Neural cell (in vitro differentiated cells): ENCODE measurements at regions not wholly inside any gene's neighbourhood (a gene's known extent, or its start where the extent isn't known, plus 50 kb on each side); places are given as distances from the start of the nearest gene placed in this dataset.

Experiments used
- H2AFZ ChIP-seq: fragments of 200-600, 300-800 bp; sonication (generic), shearing (Covaris generic); 2 replicates; pipeline ENCODE4 v1.6.0; 2014; ENCODE audit warnings: low read depth, mild to moderate bottlenecking, antibody characterized with exemption, low read length, moderate library complexity
- H3F3A ChIP-seq: fragments of 200-600 bp; shearing (Covaris generic); 2 replicates; pipeline ENCODE4 v1.6.1; 2016; ENCODE audit warnings: mild to moderate bottlenecking, moderate library complexity, mixed read lengths, antibody characterized with exemption, low read length; ENCODE audit not compliant: insufficient read depth, poor library complexity, severe bottlenecking
- H3K27ac ChIP-seq: fragments of 200-600, 300-800 bp; sonication (generic), shearing (Covaris generic); 2 replicates; pipeline ENCODE4 v1.5.1; 2014; ENCODE audit warnings: mild to moderate bottlenecking, low read length, moderate library complexity
- H3K27me3 ChIP-seq: fragments of 300-800, 200-600 bp; sonication (generic), shearing (Covaris generic); 2 replicates; pipeline ENCODE4 v1.6.0; 2014; ENCODE audit warnings: mild to moderate bottlenecking, low read depth, low read length, moderate library complexity; ENCODE audit not compliant: insufficient read depth
- H3K36me3 ChIP-seq: fragments of 300-800, 200-600 bp; sonication (generic), shearing (Covaris generic); 2 replicates; pipeline ENCODE4 v1.5.1; 2014; ENCODE audit warnings: mild to moderate bottlenecking, antibody characterized with exemption, low read length, moderate library complexity; ENCODE audit not compliant: insufficient read depth
- H3K4me2 ChIP-seq: fragments of 300-800, 200-600 bp; sonication (generic), shearing (Covaris generic); 2 replicates; pipeline ENCODE4 v1.6.0; 2014; ENCODE audit warnings: mild to moderate bottlenecking, low read length
- H3K4me3 ChIP-seq: fragments of 300-800, 200-600 bp; sonication (generic), shearing (Covaris generic); 2 replicates; pipeline ENCODE4 v1.5.1; 2014; ENCODE audit warnings: mild to moderate bottlenecking, low read length, moderate library complexity
- H3K79me2 ChIP-seq: fragments of 200-600 bp; shearing (Covaris generic); replicated peaks from 2 replicates; pipeline ENCODE4 v1.6.0; 2014; ENCODE audit warnings: mild to moderate bottlenecking, low read length, moderate library complexity; ENCODE audit not compliant: insufficient read depth
- H3K9ac ChIP-seq: fragments of 300-800, 200-600 bp; sonication (generic), shearing (Covaris generic); 2 replicates; pipeline ENCODE4 v1.6.1; 2016; ENCODE audit warnings: mild to moderate bottlenecking, low read length, mixed read lengths
- H3K9me2 ChIP-seq: fragments of 200-600 bp; shearing (Covaris generic); 2 replicates; pipeline ENCODE4 v1.6.1; 2016; ENCODE audit warnings: mild to moderate bottlenecking, low read length, mixed read lengths; ENCODE audit not compliant: insufficient read depth
- H3K9me3 ChIP-seq: fragments of 200-600, 300-800 bp; sonication (generic), shearing (Covaris generic); 2 replicates; pipeline ENCODE4 v1.6.1; 2016; ENCODE audit warnings: mild to moderate bottlenecking, mixed run types, low read length, moderate library complexity, mixed read lengths
- H4K20me1 ChIP-seq: fragments of 200-600 bp; shearing (Covaris generic); 2 replicates; pipeline ENCODE4 v1.6.1; 2016; ENCODE audit warnings: mild to moderate bottlenecking, mixed run types; ENCODE audit not compliant: insufficient read depth
- EP300 ChIP-seq: fragments of 450-650 bp; conservative IDR thresholded peaks from 2 replicates; pipeline ENCODE4 v1.6.1; 2014; ENCODE audit warnings: antibody characterized with exemption, mild to moderate bottlenecking, moderate library complexity; ENCODE audit not compliant: poor library complexity, severe bottlenecking
- EZH2 ChIP-seq: fragments of 200-600, 300-800 bp; shearing (Covaris generic), sonication (generic); IDR thresholded peaks from 2 replicates; pipeline ENCODE4 v1.6.1; 2014; ENCODE audit warnings: antibody characterized with exemption, low read length, borderline replicate concordance, mild to moderate bottlenecking; ENCODE audit not compliant: insufficient read depth, poor library complexity, severe bottlenecking
- MXI1 ChIP-seq: fragments of 450-650 bp; conservative IDR thresholded peaks from 2 replicates; pipeline ENCODE4 v1.6.1; 2014; ENCODE audit warnings: antibody characterized with exemption, mild to moderate bottlenecking; ENCODE audit not compliant: poor library complexity, severe bottlenecking
- POLR2AphosphoS5 ChIP-seq: IDR thresholded peaks from 2 replicates; pipeline ENCODE4 v1.6.1; 2012
- RAD21 ChIP-seq: fragments of 450-650 bp; conservative IDR thresholded peaks from 2 replicates; pipeline ENCODE4 v1.6.1; 2014; ENCODE audit warnings: antibody characterized with exemption, mild to moderate bottlenecking, moderate library complexity
- SMC3 ChIP-seq: fragments of 450-650 bp; conservative IDR thresholded peaks from 2 replicates; pipeline ENCODE4 v1.6.1; 2014; ENCODE audit warnings: antibody characterized with exemption, mild to moderate bottlenecking, moderate library complexity; ENCODE audit not compliant: poor library complexity
- TAF1 ChIP-seq: IDR thresholded peaks from 2 replicates; pipeline ENCODE4 v1.6.1; 2012; ENCODE audit warnings: low read depth
- TF ChIP-seq, protein P1 (sequence below): fragments of 450-650 bp; IDR thresholded peaks from 2 replicates; pipeline ENCODE4 v1.5.1; 2014; ENCODE audit warnings: antibody characterized with exemption, mild to moderate bottlenecking, moderate library complexity; ENCODE audit not compliant: poor library complexity, severe bottlenecking
- TF ChIP-seq, protein P2 (sequence below): IDR thresholded peaks from 2 replicates; pipeline ENCODE4 v1.6.1; 2012; ENCODE audit warnings: borderline replicate concordance

- H3F3A ChIP-seq, result no peaks in the 10 kb centered on the region
- TF ChIP-seq, protein P1, sequence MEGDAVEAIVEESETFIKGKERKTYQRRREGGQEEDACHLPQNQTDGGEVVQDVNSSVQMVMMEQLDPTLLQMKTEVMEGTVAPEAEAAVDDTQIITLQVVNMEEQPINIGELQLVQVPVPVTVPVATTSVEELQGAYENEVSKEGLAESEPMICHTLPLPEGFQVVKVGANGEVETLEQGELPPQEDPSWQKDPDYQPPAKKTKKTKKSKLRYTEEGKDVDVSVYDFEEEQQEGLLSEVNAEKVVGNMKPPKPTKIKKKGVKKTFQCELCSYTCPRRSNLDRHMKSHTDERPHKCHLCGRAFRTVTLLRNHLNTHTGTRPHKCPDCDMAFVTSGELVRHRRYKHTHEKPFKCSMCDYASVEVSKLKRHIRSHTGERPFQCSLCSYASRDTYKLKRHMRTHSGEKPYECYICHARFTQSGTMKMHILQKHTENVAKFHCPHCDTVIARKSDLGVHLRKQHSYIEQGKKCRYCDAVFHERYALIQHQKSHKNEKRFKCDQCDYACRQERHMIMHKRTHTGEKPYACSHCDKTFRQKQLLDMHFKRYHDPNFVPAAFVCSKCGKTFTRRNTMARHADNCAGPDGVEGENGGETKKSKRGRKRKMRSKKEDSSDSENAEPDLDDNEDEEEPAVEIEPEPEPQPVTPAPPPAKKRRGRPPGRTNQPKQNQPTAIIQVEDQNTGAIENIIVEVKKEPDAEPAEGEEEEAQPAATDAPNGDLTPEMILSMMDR, result no peak
- TF ChIP-seq MXI1 (no peak), TAF1 (no peak)
- no peaks in the 10 kb centered on the region for H3K36me3 ChIP-seq
- H3K4me3 ChIP-seq, result no peak overlapping the region
- H4K20me1 ChIP-seq, result no peaks in the 10 kb centered on the region
- H3K9me2 ChIP-seq, result no peaks in the 10 kb centered on the region
- H3K9ac ChIP-seq, result no peak overlapping the region
- H3K27me3 ChIP-seq, result no peaks in the 10 kb centered on the region
- H2AFZ ChIP-seq, result no peak overlapping the region
- no peak overlapping the region for H3K4me2 ChIP-seq
- H3K27ac ChIP-seq, result no peak overlapping the region
- H3K9me3 ChIP-seq, result no peaks in the 10 kb centered on the region
- no peaks in the 10 kb centered on the region for H3K79me2 ChIP-seq
Measured at GRCh38 chr17:51434434-51435170, 174.3 kb downstream of the UTP18 start.

GRCh38 chr17:51435171-51435552 lies 174.8 kb downstream of the UTP18 start:
- no peaks in the 10 kb centered on the region for H3K9me2 ChIP-seq
- no peak overlapping the region for H3K4me3 ChIP-seq
- H3K4me2 ChIP-seq, result no peak overlapping the region
- H3K36me3 ChIP-seq, result no peaks in the 10 kb centered on the region
- H2AFZ ChIP-seq, result no peak overlapping the region
- H3F3A ChIP-seq, result no peaks in the 10 kb centered on the region
- no peaks in the 10 kb centered on the region for H4K20me1 ChIP-seq
- TF ChIP-seq MXI1 (no peak), EZH2 (no peak), RAD21 (no peak), SMC3 (no peak), EP300 (no peak), POLR2AphosphoS5 (no peak), TAF1 (no peak)
- TF ChIP-seq, protein P1, result no peak
- TF ChIP-seq, protein P2, sequence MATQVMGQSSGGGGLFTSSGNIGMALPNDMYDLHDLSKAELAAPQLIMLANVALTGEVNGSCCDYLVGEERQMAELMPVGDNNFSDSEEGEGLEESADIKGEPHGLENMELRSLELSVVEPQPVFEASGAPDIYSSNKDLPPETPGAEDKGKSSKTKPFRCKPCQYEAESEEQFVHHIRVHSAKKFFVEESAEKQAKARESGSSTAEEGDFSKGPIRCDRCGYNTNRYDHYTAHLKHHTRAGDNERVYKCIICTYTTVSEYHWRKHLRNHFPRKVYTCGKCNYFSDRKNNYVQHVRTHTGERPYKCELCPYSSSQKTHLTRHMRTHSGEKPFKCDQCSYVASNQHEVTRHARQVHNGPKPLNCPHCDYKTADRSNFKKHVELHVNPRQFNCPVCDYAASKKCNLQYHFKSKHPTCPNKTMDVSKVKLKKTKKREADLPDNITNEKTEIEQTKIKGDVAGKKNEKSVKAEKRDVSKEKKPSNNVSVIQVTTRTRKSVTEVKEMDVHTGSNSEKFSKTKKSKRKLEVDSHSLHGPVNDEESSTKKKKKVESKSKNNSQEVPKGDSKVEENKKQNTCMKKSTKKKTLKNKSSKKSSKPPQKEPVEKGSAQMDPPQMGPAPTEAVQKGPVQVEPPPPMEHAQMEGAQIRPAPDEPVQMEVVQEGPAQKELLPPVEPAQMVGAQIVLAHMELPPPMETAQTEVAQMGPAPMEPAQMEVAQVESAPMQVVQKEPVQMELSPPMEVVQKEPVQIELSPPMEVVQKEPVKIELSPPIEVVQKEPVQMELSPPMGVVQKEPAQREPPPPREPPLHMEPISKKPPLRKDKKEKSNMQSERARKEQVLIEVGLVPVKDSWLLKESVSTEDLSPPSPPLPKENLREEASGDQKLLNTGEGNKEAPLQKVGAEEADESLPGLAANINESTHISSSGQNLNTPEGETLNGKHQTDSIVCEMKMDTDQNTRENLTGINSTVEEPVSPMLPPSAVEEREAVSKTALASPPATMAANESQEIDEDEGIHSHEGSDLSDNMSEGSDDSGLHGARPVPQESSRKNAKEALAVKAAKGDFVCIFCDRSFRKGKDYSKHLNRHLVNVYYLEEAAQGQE, result no peak
- no peak overlapping the region for H3K27ac ChIP-seq
- no peaks in the 10 kb centered on the region for H3K27me3 ChIP-seq
- H3K9me3 ChIP-seq, result peaks cover 3% of the 10 kb centered on the region
- no peak overlapping the region for H3K9ac ChIP-seq
- H3K79me2 ChIP-seq, result no peaks in the 10 kb centered on the region
